ENCODE measurements at regions not wholly inside any gene's neighbourhood (a gene's known extent, or its start where the extent isn't known, plus 50 kb on each side); places are given as distances from the start of the nearest gene placed in this dataset.

GRCh38 chr15:70477750-70478250 lies 285.6 kb downstream of the UACA start:
- ChIA-PET CTCF (no interaction called here), POLR2A (ENCODE audit: unreplicated experiment) (no interaction called here)
- no TSS peak for BruUV-seq (replicated peaks)
- Histone ChIP-seq H2BK5ac (ENCODE audit: low read depth, low read length, poor library complexity, severe bottlenecking) (no peak overlapping the region), H3K14ac (replicated peaks; ENCODE audit: low read depth, low read length) (no peak overlapping the region), H4K20me1 (ENCODE audit: insufficient read depth, low read length) (no peaks in the 10 kb centered on the region), H3K18ac (ENCODE audit: low read depth, low read length) (no peak overlapping the region), H4K91ac (ENCODE audit: insufficient read depth, low read depth, low read length) (no peak overlapping the region; the same call in 1 of the 2 replicates), H3K4me2 (ENCODE audit: low read depth, low read length) (no peak overlapping the region), H3K27ac (ENCODE audit: insufficient read depth, low read length) (no peak overlapping the region), H2AK9ac (replicated peaks; ENCODE audit: low read depth, low read length, poor library complexity) (no peak overlapping the region), H3K79me1 (ENCODE audit: low read depth in 1 of 2, low read length in 2 of 2) (no peaks in the 10 kb centered on the region), H3K4me1 (ENCODE audit: control insufficient read depth, insufficient read depth, low read length) (peaks cover 16% of the 10 kb centered on the region), H2BK20ac (ENCODE audit: low read depth, low read length) (no peak overlapping the region), H3K9me3 (ENCODE audit: control insufficient read depth, insufficient read depth, low read length) (no peaks in the 10 kb centered on the region), H3K9ac (ENCODE audit: low read depth, low read length) (no peak overlapping the region), H3K56ac (ENCODE audit: extremely low read depth, insufficient read depth, low read length) (no peak overlapping the region), H2BK15ac (ENCODE audit: low read depth, low read length) (0 out of 3 replicates have a peak overlapping the region, but pooled peaks have one; percentile 48), H3K4ac (ENCODE audit: low read depth, low read length) (0 out of 2 replicates have a peak overlapping the region, but pooled peaks have one; percentile 4), H2AFZ (replicated peaks; ENCODE audit: low read length, poor library complexity) (no peak overlapping the region), H3K4me3 (ENCODE audit: insufficient read depth, low read depth, low read length) (no peak overlapping the region), H3K23ac (ENCODE audit: low read depth, low read length) (0 out of 2 replicates have a peak overlapping the region, but pooled peaks have one; percentile 24), H4K8ac (ENCODE audit: low read depth in 2 of 2, low read length in 2 of 2) (no peak overlapping the region), H2AK5ac (ENCODE audit: low read depth, low read length) (no peak overlapping the region), H3K9me1 (ENCODE audit: insufficient read depth, low read length) (peaks cover 18% of the 10 kb centered on the region), H4K5ac (ENCODE audit: low read depth, low read length) (no peak overlapping the region), H3K36me3 (ENCODE audit: control insufficient read depth, insufficient read depth, low read length) (no peaks in the 10 kb centered on the region), H3K27me3 (ENCODE audit: control insufficient read depth, insufficient read depth, low read length) (peaks cover 8% of the 10 kb centered on the region), H2BK120ac (ENCODE audit: low read depth, low read length) (no peak overlapping the region)
- ATAC-seq (ENCODE audit: low read depth) (no peak), DNase-seq (no peak)
- dilution Hi-C loops (cut with HindIII; ENCODE audit: low sequenced_read_pairs, unreplicated experiment), result no loop called here
- intact Hi-C loops (cut with micrococcal nuclease), result loop anchor here (10.0 kb wide), 1 partner anchor 103 kb away; no protein-coding TSS in a partner anchor
- TF ChIP-seq MAFK (IDR thresholded peaks at IDR 0.05; ENCODE audit: low read depth, low read length) (no peak), NFE2L2 (IDR thresholded peaks at IDR 0.05; ENCODE audit: low read depth, low read length) (no peak), MXI1 (IDR thresholded peaks at IDR 0.05; ENCODE audit: borderline replicate concordance, low read depth, low read length) (no peak), USF2 (IDR thresholded peaks at IDR 0.05; ENCODE audit: low read depth, low read length) (no peak), MAZ (IDR thresholded peaks at IDR 0.05; ENCODE audit: borderline replicate concordance, low read depth, low read length) (no peak), BHLHE40 (IDR thresholded peaks at IDR 0.05; ENCODE audit: low read depth, low read length) (no peak), RAD21 (IDR thresholded peaks at IDR 0.05; ENCODE audit: low read length) (no peak), CHD1 (IDR thresholded peaks at IDR 0.05; ENCODE audit: low read depth, low read length) (no peak), CEBPB (IDR thresholded peaks at IDR 0.05; ENCODE audit: low read depth, low read length) (no peak), POLR2A (IDR thresholded peaks at IDR 0.05; ENCODE audit: low read depth, low read length) (no peak), RCOR1 (IDR thresholded peaks at IDR 0.05; ENCODE audit: insufficient replicate concordance, low read length) (no peak), SMC3 (IDR thresholded peaks at IDR 0.05; ENCODE audit: low read depth, low read length) (no peak), CTCF (conservative IDR thresholded peaks at IDR 0.05; ENCODE audit: low read depth, low read length) (no peak), RFX5 (IDR thresholded peaks at IDR 0.05; ENCODE audit: low read depth, low read length) (no peak), FOS (IDR thresholded peaks at IDR 0.05; ENCODE audit: low read depth, low read length) (no peak), ELK1 (IDR thresholded peaks at IDR 0.05; ENCODE audit: borderline replicate concordance, low read depth, low read length) (no peak)
- in situ Hi-C loops (cut with MboI; ENCODE audit: low sequenced_read_pairs), result loop anchor here (25.0 kb wide), 1 partner anchor 390 kb away; the partner anchor contains the start of gene TLE3
- WGBS, 2 experiments (ENCODE audit: extremely low coverage in 2 of 2, insufficient read length in 1 of 2), result 84% methylated on average over 5 of the region's 9 CpGs; no CpG with 5 or more reads in 1 of the 2 experiments
